Upper lobe of left lung (tissue), 4 donors: ENCODE measurements at regions not wholly inside any gene's neighbourhood (a gene's known extent, or its start where the extent isn't known, plus 50 kb on each side); places are given as distances from the start of the nearest gene placed in this dataset.

Source experiments
- POLR2A ChIP-seq, 4 donors: fragments of 450-650 bp; IDR thresholded peaks; one replicate each; pipeline ENCODE4 v1.5.1; 2016 to 2017; ENCODE audit warnings: antibody characterized with exemption in 4 of 4, mild to moderate bottlenecking in 2 of 4
- TF ChIP-seq, protein P1 (sequence below), 6 experiments: fragments of 450-650 bp in 4 of 6; fragments of 200-600 bp in 2 of 6; sonication (generic) in 2 of 6; IDR thresholded peaks; one replicate each; pipeline ENCODE4 v1.5.1; 2016 to 2019; ENCODE audit warnings: antibody characterized with exemption in 6 of 6

DNA sequence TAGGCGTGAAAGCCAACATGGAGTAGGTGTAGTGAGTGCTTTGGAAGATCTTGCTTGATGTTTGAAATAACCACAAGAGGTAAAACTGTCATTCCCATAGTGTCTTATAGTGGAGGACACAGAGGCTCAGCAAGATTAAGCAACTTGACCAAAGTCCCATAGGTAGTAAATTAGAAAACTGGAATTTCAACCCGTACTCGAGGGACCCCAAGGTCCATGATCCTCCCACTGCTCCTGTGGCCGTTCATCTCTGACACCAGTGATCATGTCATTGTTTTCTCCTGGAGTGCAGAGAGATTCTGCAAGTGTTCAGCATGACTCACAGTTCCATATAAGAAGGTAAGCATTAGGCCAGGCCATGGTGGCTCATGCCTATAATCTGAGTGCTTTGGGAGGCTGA, 126.9 kb downstream of the FGF9 start:
- TF ChIP-seq, protein P1, sequence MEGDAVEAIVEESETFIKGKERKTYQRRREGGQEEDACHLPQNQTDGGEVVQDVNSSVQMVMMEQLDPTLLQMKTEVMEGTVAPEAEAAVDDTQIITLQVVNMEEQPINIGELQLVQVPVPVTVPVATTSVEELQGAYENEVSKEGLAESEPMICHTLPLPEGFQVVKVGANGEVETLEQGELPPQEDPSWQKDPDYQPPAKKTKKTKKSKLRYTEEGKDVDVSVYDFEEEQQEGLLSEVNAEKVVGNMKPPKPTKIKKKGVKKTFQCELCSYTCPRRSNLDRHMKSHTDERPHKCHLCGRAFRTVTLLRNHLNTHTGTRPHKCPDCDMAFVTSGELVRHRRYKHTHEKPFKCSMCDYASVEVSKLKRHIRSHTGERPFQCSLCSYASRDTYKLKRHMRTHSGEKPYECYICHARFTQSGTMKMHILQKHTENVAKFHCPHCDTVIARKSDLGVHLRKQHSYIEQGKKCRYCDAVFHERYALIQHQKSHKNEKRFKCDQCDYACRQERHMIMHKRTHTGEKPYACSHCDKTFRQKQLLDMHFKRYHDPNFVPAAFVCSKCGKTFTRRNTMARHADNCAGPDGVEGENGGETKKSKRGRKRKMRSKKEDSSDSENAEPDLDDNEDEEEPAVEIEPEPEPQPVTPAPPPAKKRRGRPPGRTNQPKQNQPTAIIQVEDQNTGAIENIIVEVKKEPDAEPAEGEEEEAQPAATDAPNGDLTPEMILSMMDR (IDR thresholded peaks at IDR 0.05): no peak
- TF ChIP-seq POLR2A (IDR thresholded peaks at IDR 0.05): no peak
